SK-N-SH treated with all-trans-retinoic acid at 6 μM for 48 hours (cell line): ENCODE measurements at regions not wholly inside any gene's neighbourhood (a gene's known extent, or its start where the extent isn't known, plus 50 kb on each side); places are given as distances from the start of the nearest gene placed in this dataset.

Experiments used
- ATAC-seq: fragments of 200-7000 bp; cut with Tn5 transposase; 3 replicates; pipeline ENCODE4 v1.9.1; 2020; ENCODE audit warnings: mild to moderate bottlenecking, moderate library complexity
- ARNTL ChIP-seq: fragments of 450-650 bp; formaldehyde crosslinking; IDR thresholded peaks from 2 replicates; pipeline ENCODE4 v1.5.0; 2020; ENCODE audit warnings: low read depth, mild to moderate bottlenecking, moderate library complexity, borderline replicate concordance
- CREB5 ChIP-seq: fragments of 250-450 bp; sonication (Bioruptor Pico); IDR thresholded peaks from 2 replicates; pipeline ENCODE4 v1.5.1; 2020; ENCODE audit warnings: low read depth, mild to moderate bottlenecking, moderate library complexity
- CSDC2 ChIP-seq: fragments of 250-450 bp; sonication (Bioruptor Pico); IDR thresholded peaks from 2 replicates; pipeline ENCODE4 v1.5.0; 2020; ENCODE audit warnings: mild to moderate bottlenecking, moderate library complexity
- ESRRG ChIP-seq: fragments of 250-450 bp; sonication (Bioruptor Pico); IDR thresholded peaks from 2 replicates; pipeline ENCODE4 v1.6.1; 2021; ENCODE audit warnings: mild to moderate bottlenecking
- GLIS3 ChIP-seq: fragments of 250-450 bp; sonication (Bioruptor Pico); IDR thresholded peaks from 2 replicates; pipeline ENCODE4 v1.5.0; 2020; ENCODE audit warnings: mild to moderate bottlenecking, moderate library complexity
- ISL1 ChIP-seq: fragments of 250-450 bp; sonication (Bioruptor Pico); IDR thresholded peaks from 2 replicates; pipeline ENCODE4 v2.1.2; 2022; ENCODE audit warnings: mild to moderate bottlenecking, moderate library complexity
- OSR1 ChIP-seq: fragments of 250-450 bp; sonication (Bioruptor Pico); IDR thresholded peaks from 2 replicates; pipeline ENCODE4 v1.8.0; 2022; ENCODE audit warnings: moderate library complexity, mild to moderate bottlenecking, inconsistent platforms
- PPARA ChIP-seq: fragments of 250-450 bp; sonication (Bioruptor Pico); IDR thresholded peaks from 2 replicates; pipeline ENCODE4 v1.5.0; 2020; ENCODE audit warnings: mild to moderate bottlenecking, borderline replicate concordance
- RARB ChIP-seq: fragments of 250-450 bp; sonication (Bioruptor Pico); IDR thresholded peaks from 2 replicates; pipeline ENCODE4 v1.8.0; 2021; ENCODE audit warnings: mild to moderate bottlenecking, moderate library complexity
- TCF4 ChIP-seq: fragments of 250-450 bp; sonication (Bioruptor Pico); IDR thresholded peaks from 2 replicates; pipeline ENCODE4 v1.8.0; 2021; ENCODE audit warnings: mild to moderate bottlenecking, moderate library complexity, borderline replicate concordance
- TOX ChIP-seq: fragments of 250-450 bp; sonication (Bioruptor Pico); IDR thresholded peaks from 2 replicates; pipeline ENCODE4 v1.8.0; 2021; ENCODE audit warnings: mild to moderate bottlenecking, moderate library complexity, borderline replicate concordance
- ZC3H10 ChIP-seq: fragments of 250-450 bp; sonication (Bioruptor Pico); IDR thresholded peaks from 2 replicates; pipeline ENCODE4 v1.5.1; 2021; ENCODE audit warnings: mild to moderate bottlenecking, moderate library complexity
- ZFP3 ChIP-seq: fragments of 250-450 bp; sonication (Bioruptor Pico); IDR thresholded peaks from 2 replicates; pipeline ENCODE4 v1.5.0; 2020; ENCODE audit warnings: mild to moderate bottlenecking, moderate library complexity
- ZFP30 ChIP-seq: fragments of 450-650 bp; formaldehyde crosslinking; IDR thresholded peaks from 2 replicates; pipeline ENCODE4 v1.5.0; 2022; ENCODE audit warnings: mild to moderate bottlenecking, moderate library complexity
- ZNF565 ChIP-seq: fragments of 450-650 bp; formaldehyde crosslinking; conservative IDR thresholded peaks from 2 replicates; pipeline ENCODE4 v1.5.0; 2020; ENCODE audit warnings: low read depth, mild to moderate bottlenecking, moderate library complexity
- ZNF70 ChIP-seq: fragments of 450-650 bp; formaldehyde crosslinking; IDR thresholded peaks from 2 replicates; pipeline ENCODE4 v1.5.0; 2020; ENCODE audit warnings: mild to moderate bottlenecking, moderate library complexity
- ZNF8 ChIP-seq: fragments of 450-650 bp; formaldehyde crosslinking; IDR thresholded peaks from 2 replicates; pipeline ENCODE4 v1.5.0; 2020; ENCODE audit warnings: mild to moderate bottlenecking, moderate library complexity
- TF ChIP-seq, protein P1 (sequence below): fragments of 250-450 bp; sonication (Bioruptor Pico); IDR thresholded peaks from 2 replicates; pipeline ENCODE4 v1.5.0; 2020; ENCODE audit warnings: mild to moderate bottlenecking, moderate library complexity
- TF ChIP-seq, protein P2 (sequence below): fragments of 250-450 bp; sonication (Bioruptor Pico); IDR thresholded peaks from 2 replicates; pipeline ENCODE4 v1.5.1; 2021; ENCODE audit warnings: mild to moderate bottlenecking, moderate library complexity
- TF ChIP-seq, protein P3 (sequence below): fragments of 250-450 bp; sonication (Bioruptor Pico); IDR thresholded peaks from 2 replicates; pipeline ENCODE4 v1.8.0; 2020; ENCODE audit warnings: mild to moderate bottlenecking, moderate library complexity, borderline replicate concordance

GRCh38 chr6:145169726-145170224, 565.5 kb downstream of the EPM2A start:
- TF ChIP-seq, protein P1, sequence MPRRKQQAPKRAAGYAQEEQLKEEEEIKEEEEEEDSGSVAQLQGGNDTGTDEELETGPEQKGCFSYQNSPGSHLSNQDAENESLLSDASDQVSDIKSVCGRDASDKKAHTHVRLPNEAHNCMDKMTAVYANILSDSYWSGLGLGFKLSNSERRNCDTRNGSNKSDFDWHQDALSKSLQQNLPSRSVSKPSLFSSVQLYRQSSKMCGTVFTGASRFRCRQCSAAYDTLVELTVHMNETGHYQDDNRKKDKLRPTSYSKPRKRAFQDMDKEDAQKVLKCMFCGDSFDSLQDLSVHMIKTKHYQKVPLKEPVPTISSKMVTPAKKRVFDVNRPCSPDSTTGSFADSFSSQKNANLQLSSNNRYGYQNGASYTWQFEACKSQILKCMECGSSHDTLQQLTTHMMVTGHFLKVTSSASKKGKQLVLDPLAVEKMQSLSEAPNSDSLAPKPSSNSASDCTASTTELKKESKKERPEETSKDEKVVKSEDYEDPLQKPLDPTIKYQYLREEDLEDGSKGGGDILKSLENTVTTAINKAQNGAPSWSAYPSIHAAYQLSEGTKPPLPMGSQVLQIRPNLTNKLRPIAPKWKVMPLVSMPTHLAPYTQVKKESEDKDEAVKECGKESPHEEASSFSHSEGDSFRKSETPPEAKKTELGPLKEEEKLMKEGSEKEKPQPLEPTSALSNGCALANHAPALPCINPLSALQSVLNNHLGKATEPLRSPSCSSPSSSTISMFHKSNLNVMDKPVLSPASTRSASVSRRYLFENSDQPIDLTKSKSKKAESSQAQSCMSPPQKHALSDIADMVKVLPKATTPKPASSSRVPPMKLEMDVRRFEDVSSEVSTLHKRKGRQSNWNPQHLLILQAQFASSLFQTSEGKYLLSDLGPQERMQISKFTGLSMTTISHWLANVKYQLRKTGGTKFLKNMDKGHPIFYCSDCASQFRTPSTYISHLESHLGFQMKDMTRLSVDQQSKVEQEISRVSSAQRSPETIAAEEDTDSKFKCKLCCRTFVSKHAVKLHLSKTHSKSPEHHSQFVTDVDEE (CRISPR knock-in tag): no peak
- no peak for TF ChIP-seq ZNF8 (CRISPR knock-in tag)
- TF ChIP-seq, protein P2, sequence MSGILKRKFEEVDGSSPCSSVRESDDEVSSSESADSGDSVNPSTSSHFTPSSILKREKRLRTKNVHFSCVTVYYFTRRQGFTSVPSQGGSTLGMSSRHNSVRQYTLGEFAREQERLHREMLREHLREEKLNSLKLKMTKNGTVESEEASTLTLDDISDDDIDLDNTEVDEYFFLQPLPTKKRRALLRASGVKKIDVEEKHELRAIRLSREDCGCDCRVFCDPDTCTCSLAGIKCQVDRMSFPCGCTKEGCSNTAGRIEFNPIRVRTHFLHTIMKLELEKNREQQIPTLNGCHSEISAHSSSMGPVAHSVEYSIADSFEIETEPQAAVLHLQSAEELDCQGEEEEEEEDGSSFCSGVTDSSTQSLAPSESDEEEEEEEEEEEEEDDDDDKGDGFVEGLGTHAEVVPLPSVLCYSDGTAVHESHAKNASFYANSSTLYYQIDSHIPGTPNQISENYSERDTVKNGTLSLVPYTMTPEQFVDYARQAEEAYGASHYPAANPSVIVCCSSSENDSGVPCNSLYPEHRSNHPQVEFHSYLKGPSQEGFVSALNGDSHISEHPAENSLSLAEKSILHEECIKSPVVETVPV (CRISPR knock-in tag): no peak
- no peak for TF ChIP-seq GLIS3 (CRISPR knock-in tag)
- no peak for TF ChIP-seq TCF4 (CRISPR knock-in tag)
- no peak for TF ChIP-seq ISL1
- TF ChIP-seq, protein P3, sequence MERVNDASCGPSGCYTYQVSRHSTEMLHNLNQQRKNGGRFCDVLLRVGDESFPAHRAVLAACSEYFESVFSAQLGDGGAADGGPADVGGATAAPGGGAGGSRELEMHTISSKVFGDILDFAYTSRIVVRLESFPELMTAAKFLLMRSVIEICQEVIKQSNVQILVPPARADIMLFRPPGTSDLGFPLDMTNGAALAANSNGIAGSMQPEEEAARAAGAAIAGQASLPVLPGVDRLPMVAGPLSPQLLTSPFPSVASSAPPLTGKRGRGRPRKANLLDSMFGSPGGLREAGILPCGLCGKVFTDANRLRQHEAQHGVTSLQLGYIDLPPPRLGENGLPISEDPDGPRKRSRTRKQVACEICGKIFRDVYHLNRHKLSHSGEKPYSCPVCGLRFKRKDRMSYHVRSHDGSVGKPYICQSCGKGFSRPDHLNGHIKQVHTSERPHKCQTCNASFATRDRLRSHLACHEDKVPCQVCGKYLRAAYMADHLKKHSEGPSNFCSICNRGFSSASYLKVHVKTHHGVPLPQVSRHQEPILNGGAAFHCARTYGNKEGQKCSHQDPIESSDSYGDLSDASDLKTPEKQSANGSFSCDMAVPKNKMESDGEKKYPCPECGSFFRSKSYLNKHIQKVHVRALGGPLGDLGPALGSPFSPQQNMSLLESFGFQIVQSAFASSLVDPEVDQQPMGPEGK (CRISPR knock-in tag): no peak
- no peak for TF ChIP-seq OSR1
- TF ChIP-seq ZNF70 (CRISPR knock-in tag): no peak
- TF ChIP-seq, all 23 proteins: peak for 0
- no peak for ATAC-seq

- TF ChIP-seq RARB (CRISPR knock-in tag) (no peak), TOX (CRISPR knock-in tag) (no peak), CREB5 (CRISPR knock-in tag) (no peak), ARNTL (CRISPR knock-in tag) (no peak)
- TF ChIP-seq, protein P3 (CRISPR knock-in tag): no peak
- TF ChIP-seq, protein P1 (CRISPR knock-in tag): no peak
- TF ChIP-seq, all 23 proteins: peak for 0
- no peak for ATAC-seq
Measured at GRCh38 chr6:145175470-145175869, 559.9 kb downstream of the EPM2A start.

- no peak for ATAC-seq
- TF ChIP-seq GLIS3 (CRISPR knock-in tag): no peak
- no peak for TF ChIP-seq TCF4 (CRISPR knock-in tag)
- no peak for TF ChIP-seq ZC3H10 (CRISPR knock-in tag)
- TF ChIP-seq TOX (CRISPR knock-in tag): no peak
- TF ChIP-seq PPARA: no peak
- no peak for TF ChIP-seq CREB5 (CRISPR knock-in tag)
- no peak for TF ChIP-seq ZNF565 (CRISPR knock-in tag)
- TF ChIP-seq ESRRG: no peak
- no peak for TF ChIP-seq OSR1
- no peak for TF ChIP-seq ZFP3 (CRISPR knock-in tag)
- no peak for TF ChIP-seq CSDC2 (CRISPR knock-in tag)
- no peak for TF ChIP-seq ZFP30 (CRISPR knock-in tag)
- TF ChIP-seq, protein P3 (CRISPR knock-in tag): no peak
- TF ChIP-seq ARNTL (CRISPR knock-in tag): no peak
Measured at GRCh38 chr6:145178391-145178790, 556.9 kb downstream of the EPM2A start.
